GM19324 (cell line): ENCODE measurements at regions not wholly inside any gene's neighbourhood (a gene's known extent, or its start where the extent isn't known, plus 50 kb on each side); places are given as distances from the start of the nearest gene placed in this dataset.

Source experiments
- ATAC-seq: cut with Tn5 transposase; IDR thresholded peaks from one replicate; pipeline ENCODE4 v1.9.1; 2021; ENCODE audit warnings: mild to moderate bottlenecking, moderate library complexity; ENCODE audit not compliant: unreplicated experiment, low FRiP score

DNA sequence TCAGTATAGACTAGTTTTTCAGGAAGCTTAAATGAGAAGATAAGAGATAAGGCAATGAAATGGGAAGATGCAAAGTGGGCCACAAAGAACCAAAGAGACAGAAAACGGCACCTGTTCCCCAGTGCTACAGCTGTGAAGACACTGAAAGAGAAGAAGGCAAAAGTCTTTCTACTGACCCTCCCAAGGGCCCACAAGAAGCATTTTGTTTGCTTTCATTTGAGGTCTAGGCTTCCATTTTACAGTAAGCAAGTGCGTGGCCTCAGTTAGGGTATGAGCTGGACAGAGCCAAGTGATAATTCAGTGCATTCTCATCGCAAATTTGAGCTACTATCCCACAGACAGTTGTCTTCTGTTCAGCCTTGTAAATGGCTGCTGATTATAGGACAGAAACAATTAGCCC lies 53.4 kb upstream of the STK17B start:
- ATAC-seq = no peak

GRCh38 chr2:196225213-196225612 lies 53.8 kb upstream of the STK17B start:
- ATAC-seq = no peak

GRCh38 chr2:196226058-196226706 lies 54.8 kb upstream of the STK17B start:
- ATAC-seq = no peak

DNA sequence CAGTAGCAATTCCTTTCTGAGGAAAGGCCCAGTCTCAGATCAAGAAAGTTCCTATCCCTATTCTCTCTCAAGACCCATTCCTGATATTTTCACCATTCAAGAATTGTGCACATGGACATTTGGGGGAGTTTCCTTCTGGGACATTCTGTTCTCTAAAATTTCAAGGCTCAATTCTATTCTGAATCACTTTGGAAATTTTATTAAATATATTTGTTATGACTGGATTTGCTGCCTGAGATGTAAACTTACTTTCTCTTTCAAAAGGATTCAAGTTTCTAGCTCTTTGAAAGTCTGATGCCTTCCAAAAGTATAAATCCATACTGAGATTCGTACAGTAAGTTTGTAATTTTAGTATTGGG lies 55.3 kb upstream of the STK17B start:
- no peak for ATAC-seq

GRCh38 chr2:196229013-196229412 lies 57.6 kb upstream of the STK17B start:
- ATAC-seq = no peak

GRCh38 chr2:196230061-196230854 lies 58.9 kb upstream of the STK17B start:
- ATAC-seq = no peak

GRCh38 chr2:196233021-196233804 lies 61.8 kb upstream of the STK17B start:
- ATAC-seq = peak; percentile 32

DNA sequence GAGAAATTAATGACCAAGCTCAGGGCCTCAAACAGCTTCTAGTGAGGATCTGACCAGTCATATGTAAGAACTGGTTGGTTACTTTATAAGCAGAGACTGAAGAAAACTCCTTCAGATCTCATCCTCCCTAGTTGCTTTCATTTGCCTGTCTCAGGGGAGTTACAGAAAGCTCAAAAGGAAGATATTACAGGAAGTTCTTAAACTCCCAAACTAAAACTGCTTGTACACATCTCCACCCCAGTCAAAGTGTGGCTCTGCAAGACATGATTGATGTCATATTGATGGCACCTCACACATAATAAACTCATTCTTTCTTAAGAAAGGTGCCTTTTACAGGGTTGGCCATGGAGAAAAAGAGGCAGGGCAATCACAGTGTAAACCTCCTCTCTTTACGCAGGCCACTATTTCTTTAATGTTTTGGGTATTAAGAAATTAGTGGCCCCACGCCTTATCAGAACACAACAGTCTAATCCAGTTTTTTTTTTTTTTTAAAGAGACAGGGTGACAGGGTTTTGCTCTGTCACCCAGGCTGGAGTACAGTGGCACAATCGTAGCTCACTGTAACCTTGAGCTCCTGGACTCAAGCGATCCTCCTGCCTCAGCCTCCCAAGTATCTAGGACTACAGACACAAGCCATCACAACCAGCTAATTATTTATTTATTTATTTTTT lies 62.6 kb upstream of the STK17B start:
- peak; percentile 70 for ATAC-seq

DNA sequence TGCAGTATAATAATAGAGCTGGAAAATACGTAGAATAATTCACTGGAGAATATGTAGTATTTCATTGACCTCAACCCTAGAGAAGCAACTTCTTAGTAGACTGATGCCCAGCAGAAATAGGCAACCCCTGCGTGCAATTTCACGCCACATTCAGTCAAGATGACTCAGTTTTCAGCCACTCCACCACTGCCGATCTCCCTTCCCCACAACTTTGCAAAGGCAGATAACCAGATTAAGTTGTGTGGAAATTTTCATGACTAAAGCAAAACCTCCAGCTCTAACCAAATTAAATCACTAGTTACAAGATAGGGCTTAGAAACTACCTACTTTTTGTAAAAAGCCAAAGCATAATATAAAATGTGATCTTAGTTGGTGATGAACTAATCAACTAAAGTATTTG lies 63.3 kb upstream of the STK17B start:
- no peak for ATAC-seq

- ATAC-seq = no peak
Measured at GRCh38 chr2:196238836-196239380, 67.5 kb upstream of the STK17B start.

GRCh38 chr2:196239622-196240587 lies 68.5 kb upstream of the STK17B start:
- ATAC-seq = peak; percentile 80

GRCh38 chr2:196241175-196241574 lies 69.8 kb upstream of the STK17B start:
- no peak for ATAC-seq

DNA sequence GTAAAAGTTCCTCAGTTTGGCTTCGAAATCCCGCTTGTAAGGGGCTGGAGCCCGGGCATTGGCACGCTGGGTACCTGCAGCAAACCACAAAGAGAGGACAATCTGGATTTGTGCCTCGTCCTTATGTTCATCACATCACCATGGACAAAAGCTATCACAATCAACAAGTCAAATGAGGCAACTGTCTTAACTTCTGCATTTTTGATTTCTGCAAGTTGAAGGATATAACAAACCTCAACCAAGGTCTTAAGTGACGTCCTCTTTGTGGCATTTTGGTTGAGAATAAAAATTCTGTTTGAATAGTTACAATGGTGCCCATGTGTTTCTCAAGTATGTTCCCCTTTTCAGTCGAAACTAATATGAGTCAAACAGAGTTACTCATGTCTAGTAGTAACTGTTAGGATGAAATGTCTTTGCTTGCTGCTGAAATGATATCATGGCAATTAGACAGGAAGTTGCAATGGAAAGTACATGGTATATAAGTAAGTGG lies 70.8 kb upstream of the STK17B start:
- peak; percentile 81 for ATAC-seq

DNA sequence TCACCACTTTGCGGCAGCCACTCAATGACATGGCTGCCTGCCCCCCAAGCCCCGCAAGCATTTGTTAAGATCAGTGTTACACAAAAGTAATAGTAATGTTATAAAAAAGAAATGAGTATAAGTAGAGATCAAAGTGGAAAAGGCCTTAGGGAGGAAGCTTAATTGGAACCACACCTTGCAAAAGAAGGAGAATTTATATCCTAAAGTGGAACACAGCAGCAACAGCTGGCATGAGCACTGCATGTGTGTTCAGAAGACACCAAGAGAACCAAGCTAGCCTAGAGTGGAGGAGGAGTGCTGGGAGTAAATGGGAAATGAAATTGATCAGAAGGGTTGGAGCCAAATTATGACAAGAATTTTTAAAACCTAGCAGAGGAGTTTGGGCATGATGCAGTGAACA lies 73.1 kb upstream of the STK17B start:
- no peak for ATAC-seq

DNA sequence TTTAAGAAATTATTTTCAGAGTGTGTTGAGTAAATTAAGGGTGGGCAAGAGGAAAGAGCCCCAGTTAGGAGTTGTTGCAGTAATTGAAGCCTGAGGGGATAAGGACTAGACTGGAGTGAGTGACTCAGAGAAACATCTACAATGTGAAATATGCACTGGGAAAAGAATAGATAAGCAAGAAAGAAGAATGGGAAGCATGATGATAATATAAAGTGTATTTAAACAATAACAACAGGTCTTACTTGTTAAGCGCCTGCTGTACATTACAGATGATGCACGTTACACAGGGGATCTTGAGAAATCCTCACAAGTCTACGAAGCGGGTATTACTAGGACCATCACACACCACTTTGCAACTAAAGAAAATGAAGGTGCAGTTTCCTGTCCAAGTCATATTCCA lies 73.6 kb upstream of the STK17B start:
- no peak for ATAC-seq

- no peak for ATAC-seq
Measured at GRCh38 chr2:196245378-196246140, 74.2 kb upstream of the STK17B start.

DNA sequence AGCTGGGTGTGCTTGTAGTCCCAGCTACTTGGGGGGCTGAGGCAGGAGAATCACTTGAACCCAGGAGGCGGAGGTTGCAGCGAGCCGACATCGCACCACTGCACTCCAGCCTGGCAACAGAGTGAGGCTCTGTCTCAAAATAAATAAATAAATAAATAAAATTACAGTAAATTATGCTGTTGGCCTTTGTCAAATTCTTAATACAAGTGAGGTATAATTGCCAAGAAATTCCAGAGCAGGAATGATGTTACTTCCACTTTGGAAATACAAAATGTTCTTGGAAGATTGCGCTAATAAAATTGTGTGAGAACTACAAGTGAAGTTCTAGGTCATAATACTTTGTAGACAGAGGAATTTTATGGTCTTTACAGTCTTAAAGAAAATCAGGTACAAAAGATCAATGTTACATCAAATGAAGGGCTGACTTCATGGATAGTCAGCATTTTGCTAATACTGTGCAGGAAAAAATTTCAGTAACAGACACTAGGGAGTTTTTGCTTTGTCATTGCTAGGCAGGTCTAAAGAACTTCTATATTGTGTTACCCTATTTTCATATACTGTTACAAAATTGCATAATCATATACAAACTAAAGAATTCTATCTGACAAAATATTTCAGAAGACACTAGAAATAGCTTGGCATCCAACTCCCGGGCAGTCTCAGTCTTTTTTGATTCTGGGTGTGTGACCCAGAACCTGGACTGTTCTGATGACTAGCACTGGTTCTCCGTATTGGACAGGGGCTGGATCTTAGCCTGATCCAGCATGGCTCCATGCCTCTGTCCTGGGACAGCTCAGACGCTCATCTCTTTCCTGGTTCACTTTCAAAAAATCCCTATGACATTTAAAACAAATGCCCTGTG lies 76.0 kb upstream of the STK17B start:
- no peak for ATAC-seq

GRCh38 chr2:196247976-196248280 lies 76.5 kb upstream of the STK17B start:
- no peak for ATAC-seq
